NCI-H345 treated with DMSO at 0.1 percent for 48 hours (cell line): ENCODE measurements at regions not wholly inside any gene's neighbourhood (a gene's known extent, or its start where the extent isn't known, plus 50 kb on each side); places are given as distances from the start of the nearest gene placed in this dataset.
"Not testable (repeated sequence)": the region's sequence is repeated elsewhere in the genome, so short reads cannot be mapped to it uniquely, and the experiment has no call there.

Experiments used
- DNase-seq: peaks from one replicate; lab custom pipeline; 2025; ENCODE audit not compliant: unreplicated experiment; lab: John Stamatoyannopoulos, UW

DNA sequence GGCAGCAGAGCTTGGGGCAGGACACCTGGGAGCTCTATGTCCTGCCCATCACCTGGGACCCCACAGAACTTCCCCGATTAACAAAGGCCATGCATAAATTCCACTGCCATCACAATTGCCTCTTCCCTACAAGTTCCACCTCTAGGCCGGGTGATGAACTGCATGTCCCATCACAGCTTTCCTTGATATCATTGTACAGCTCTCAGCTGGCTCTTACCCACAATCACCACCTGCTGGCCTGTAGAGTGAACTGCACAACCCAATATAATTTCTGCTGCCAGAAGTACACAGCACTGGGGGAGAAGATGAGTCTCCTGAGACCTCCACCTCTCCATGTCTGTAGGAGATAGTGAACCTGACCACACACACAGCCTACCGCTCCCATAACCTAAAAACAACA lies 285.0 kb upstream of the AADAT start:
- DNase-seq: no peak

DNA sequence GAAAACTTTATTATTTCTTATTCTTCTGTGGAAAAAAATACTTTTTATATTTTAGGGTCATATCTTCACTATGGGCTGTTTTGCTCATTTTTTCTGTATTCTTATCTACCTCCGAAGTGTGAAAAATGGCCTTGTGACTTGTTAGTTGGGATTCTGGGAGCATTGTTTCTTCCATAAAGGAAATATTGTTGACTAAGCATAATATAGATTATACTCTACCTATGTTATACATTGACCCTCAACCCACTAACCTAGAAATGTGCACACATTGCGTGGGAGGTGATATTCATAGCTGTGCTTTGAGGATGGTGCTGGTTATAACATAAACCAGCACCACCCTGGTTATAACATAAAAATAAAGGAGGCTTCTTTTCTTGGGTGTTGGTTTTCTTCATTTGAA lies 259.2 kb upstream of the AADAT start:
- no peak for DNase-seq

DNA sequence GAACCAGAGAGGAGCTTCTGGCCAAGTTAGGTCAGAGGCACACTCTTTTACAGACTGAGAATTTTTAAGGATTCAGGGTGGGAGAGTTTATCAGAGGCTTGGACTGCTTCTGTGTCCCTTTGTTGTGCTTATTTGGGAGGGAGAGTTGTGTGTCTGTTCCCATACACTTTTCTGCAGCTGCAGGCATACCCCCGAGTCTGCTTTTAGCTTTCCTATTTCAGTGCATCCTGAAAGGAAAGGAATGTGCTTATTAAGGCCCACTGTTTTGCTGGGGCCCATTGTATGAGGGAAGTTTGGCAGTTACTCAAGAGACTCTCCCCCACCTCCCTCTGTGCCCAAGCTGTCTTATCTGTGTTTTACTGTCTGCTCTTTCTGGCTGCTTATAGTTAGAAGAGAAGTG lies 257.4 kb upstream of the AADAT start:
- not testable (repeated sequence) for DNase-seq

DNA sequence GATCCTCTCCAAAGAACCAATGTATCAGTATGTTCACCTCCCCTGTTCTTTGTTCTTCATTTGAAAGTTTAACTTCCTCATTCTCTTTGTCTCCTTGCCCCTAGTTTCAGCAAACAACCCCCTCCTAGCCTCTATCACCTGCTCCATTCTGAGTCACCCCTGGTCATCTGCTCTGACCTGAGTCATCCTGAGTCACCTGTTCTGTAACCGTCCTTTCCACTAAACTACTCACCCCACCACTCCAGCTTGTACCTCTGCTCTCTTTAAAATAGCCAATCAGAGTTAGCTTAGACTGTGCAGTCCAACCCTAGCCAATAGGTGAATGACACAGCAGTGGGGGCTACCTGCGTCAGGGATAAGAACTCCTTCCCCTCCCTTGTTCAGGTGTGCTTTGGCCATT lies 249.8 kb upstream of the AADAT start:
- DNase-seq: no peak

DNA sequence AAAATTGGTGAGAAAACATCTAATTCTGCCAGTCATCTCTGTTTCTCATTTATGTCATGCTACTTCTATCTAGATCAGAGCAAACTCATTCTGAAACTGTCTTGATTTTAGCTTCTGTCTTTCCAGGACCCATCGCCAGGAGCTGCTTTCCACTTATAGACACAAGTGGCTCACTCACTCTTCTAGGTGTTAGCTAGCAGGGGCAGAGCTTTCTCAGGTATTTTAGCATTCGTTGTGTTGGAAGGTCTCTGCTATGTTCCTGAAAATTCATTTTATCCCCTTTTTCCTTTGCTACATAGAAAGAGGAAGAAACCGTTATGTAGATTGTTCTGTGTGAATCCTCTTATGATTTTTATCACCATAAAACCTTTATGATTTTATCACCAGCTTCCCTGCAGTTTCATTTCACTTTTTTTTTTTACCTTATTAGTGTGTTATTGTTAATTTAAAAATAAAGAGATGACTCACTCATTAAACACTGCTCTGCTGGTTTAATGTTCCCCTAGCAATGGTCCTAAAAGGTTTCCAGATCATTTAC lies 246.6 kb upstream of the AADAT start:
- no peak for DNase-seq

DNA sequence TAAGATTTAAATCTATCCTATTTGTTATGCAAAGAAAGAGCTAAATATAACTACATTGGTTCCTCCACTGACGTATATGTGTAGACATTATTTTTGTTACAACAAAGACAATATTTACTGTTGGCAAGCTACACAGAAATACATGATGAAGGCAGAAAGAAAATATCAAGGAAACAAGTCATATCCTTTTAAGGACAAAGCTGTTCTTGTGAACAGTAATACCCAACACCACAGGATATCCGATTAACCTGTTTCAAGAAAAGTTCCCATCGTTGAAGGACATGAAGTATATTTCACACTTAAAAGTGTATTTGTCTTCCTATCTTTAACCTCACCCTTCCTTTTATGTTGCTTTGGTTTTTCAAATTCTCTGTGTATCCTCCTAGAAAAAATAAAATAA lies 235.8 kb upstream of the AADAT start:
- DNase-seq: no peak

DNA sequence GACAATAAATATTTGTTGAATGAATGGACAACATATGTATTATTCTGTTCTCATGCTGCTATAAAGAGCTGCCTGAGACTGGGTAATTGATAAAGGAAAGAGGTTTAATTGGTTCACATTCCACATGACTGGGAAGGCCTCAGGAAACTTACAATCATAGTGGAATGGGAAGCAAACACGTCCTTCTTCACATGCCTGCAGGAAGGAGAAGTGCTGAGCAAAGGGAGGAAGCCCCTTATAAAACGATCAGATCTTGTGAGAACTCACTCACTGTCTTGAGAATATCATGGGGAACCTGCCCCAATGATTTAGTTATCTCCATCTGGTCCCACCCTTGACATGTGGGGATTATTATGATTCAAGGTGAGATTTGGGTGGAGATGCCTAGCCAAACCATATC lies 233.9 kb upstream of the AADAT start:
- DNase-seq: no peak

DNA sequence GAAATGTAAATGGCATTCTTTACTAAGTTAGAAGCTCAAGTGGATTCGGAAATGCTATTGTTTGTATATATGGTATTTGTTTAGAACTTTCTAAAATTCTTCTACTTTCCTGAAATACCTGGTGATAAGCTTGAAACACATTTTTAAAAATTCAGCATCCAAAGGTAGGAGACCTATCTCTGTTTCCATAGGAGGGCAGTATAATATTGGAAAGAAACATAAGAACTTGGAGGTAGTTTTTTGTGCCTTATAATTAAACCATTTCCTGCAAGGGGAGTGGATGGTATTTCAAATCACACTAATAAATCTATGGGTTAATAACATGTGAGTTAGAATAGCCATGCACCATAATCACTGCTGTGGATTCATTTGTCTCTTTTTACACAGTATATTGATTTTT lies 217.4 kb upstream of the AADAT start:
- no peak for DNase-seq

DNA sequence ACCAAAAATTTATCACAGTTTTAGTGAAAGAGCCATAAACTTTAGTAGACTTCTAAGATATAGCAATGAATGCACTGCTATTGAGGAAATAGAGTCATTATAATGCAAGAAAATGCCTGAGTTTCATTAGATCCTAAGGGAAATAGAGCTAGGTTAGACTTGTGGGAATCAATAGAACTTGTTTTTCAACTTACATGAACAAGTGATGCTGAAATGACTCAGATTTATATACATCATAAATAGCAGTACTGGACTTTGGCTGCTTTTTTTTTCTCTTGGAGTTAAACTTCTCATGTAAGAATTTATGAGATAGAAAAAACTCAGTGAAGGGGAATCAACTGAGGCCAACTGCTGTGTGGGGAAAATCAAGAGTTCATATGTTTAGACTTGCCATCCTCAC lies 216.5 kb upstream of the AADAT start:
- no peak for DNase-seq

DNA sequence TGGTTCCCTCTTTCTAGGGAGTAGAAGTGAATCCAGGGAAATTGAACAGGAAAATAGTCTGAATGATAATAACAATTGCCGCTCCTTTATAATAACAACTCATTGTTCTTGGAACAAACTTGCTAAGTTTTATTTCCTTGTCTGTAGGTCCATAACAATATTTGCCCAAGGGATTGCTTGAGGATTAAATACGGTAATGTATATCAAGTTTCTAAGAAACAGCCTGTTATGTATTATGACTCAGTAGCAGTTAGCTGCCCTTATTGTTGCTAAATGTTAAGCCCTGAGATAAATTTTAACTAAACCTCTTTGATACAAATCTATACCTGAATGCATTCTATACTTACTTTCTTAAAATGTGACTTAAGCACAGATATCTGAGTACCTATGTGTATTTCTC lies 215.9 kb upstream of the AADAT start:
- DNase-seq: no peak

DNA sequence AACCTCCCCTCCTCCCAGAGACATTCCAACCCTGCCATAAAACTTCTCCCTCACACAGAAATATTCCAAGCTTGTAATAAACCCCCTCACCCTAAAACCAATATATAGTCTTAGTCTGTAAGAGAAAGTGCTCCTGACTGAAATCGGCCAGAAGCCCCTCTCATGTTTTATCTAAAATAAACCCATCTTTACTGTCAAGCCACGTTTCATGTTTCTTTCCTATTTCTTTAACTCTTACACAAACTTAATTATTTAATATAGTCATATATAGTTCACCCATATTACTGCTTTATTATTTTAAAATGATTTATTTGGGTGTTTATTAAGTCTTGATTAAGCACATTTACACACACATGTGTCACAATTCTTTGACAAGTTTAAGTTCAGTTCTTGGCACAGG lies 191.3 kb upstream of the AADAT start:
- no peak for DNase-seq

DNA sequence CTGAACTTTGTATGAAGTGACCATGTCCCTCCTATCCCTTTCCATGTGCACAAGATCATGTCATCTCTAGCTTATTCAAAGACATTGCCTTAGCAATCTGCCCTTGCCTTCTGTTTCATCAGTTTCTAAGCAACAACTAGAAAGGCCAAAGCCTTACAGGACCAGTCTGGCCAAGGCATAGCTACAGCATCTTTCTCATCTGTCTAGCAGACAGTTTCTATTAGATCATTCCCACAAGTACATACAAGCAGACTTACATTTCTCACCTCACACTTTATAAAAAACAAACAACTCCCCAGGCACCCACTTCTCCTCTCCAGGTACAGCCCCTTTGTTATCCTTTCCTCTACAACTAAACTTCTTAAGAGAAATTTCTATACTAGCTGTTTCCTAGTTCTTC lies 188.7 kb upstream of the AADAT start:
- no peak for DNase-seq

DNA sequence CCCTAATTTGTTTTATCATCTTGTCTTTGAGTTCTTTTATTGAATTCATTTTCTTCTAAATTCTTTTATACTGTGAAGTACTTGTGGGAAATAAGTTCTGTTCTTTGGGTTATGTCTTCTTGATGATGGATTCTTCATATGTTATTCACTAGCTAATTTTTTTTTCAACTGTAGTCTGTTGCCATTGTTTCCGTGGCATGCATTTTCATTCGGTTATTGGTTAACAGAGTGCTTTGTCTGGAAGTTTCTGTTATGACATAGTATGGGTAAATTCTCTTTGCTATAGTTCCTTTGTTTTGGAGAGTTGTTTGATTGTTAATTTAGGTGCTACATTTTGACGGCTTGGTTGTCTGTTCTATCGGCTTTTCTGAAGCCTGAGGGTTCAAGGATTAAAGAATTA lies 184.9 kb upstream of the AADAT start:
- DNase-seq: no peak

DNA sequence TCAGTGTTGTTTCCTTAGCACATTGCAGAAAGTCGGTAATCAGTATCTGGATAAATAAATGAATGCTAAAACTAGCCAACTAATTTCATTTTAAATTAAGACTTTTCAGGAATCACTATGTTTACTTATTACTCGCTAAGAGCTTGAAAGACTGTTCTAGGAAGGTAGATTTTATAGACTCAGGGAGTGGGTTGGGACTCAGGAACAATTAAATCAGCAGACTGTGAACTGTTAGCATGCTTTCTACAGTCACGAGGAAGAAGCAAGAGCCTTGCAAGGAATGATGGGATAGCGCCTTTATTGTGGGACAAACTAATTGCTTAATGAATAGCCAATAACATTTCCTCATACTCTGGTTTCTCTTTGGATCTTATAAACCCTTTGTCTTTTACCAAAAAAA lies 183.2 kb upstream of the AADAT start:
- no peak for DNase-seq

DNA sequence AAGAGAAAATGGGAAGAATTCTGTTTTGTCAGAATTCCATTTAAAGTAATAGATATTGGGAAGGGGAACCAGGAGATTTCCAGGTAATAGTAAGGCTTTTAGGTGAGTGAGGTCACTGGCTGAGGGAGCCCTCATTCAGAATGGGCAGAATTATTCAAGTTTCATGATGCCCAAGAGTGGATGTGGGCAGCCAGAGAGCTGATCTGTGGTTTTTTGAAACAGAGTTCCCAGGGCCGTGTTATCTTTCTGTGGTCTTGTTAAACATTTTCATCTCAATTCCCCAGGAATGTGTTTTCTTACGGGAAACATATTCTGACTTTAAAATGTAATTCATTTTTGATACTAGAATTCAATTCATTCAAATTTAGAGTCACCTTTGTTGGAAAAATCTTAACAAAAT lies 182.0 kb upstream of the AADAT start:
- DNase-seq: no peak

DNA sequence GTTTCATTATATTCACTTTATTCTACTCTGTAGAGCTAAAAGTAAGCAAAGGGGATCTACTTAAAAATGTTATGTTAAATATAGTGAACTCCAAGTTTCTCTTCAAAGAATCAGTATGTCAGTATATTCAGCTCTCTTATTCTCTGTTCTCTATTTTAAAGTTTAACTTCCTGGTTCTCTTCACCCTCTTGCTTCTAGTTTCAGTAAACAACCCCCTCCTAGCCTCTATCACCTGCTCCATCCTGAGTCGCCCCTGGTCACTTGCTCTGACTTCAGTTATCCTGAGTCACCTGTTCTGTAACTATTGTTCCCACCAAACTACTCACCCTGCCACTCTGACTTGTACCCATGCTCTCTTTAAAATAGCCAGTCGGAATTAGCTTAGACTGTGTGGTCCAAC lies 180.9 kb upstream of the AADAT start:
- no peak for DNase-seq

DNA sequence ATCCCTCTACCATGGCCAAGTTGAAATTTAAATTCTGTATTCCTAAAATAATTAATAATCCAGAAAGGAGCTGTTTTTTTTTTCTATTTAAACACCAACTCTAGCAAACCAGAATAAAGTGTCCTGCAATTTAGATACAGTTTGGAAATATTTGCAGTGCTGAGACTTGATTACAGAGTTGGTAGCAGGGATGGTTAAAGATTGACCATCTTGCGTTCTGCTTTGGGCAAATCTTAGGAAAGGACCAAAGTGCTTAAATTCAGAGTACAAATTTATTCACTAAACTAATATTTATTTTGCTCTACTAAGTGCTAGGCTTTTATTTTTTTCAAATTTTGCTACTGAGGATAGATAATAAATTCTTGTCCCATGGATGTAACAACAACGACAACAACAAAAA lies 180.2 kb upstream of the AADAT start:
- no peak for DNase-seq

DNA sequence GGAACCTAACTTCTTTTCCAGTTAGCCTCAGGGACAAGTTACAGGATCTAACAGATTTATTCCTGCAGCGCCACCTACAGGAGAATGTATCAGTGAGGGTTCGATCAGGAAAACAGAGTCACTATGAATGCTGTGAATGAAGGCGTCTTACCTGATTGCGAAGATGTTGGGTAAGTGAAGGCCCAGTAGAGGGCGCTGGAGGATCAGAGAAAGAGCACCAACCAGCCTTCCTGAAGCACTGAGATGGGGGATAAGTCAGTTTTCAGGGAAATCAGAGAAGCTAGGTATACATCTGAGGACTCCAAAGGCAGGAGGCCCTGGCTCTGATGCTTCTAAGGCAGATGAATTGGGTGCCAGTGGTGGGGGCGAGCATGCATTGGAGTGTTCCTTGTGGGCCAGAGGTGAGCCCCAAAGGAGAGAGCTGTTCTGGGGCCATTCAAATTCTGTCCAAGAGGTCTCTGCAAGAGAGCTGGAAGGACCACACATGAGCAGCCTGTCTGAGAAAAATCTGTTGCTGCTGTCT lies 169.9 kb upstream of the AADAT start:
- DNase-seq: peak; percentile 77

DNA sequence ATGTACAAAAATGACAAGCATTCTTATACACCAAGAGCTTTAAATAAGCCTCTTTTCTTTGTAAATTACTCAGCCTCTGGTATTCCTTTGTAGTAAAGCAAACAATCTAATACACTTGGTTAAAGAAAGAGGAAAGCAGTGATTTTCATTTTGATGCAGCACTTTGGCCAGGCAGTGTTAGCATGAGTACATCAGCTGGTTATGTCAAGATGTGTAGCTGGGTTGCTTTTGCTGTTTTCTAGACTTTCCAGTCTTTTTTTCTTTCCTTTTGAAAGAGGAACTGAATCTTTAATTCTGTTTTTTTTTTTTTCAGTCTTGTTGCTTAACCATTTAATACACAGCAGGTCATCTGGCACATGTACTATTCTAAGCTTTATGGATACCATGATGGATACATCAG lies 167.1 kb upstream of the AADAT start:
- no peak for DNase-seq

DNA sequence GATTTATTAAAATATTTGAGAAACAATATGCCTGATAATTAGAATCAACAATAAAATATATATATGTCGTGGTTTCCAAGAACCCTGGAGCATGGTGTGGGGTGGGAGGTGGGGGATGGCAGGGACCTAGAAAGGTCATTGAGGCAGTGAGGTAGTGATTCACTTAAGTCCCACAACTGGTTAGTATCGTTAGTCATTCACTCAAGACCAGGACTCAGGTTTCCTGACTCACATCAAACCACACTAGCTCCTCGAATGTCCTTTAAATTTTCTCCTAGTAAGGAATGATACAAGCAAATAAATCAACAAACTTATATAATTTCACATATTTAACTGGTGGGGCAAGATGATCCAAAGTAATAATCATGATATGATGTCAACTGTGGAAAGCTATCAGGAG lies 158.8 kb upstream of the AADAT start:
- no peak for DNase-seq

DNA sequence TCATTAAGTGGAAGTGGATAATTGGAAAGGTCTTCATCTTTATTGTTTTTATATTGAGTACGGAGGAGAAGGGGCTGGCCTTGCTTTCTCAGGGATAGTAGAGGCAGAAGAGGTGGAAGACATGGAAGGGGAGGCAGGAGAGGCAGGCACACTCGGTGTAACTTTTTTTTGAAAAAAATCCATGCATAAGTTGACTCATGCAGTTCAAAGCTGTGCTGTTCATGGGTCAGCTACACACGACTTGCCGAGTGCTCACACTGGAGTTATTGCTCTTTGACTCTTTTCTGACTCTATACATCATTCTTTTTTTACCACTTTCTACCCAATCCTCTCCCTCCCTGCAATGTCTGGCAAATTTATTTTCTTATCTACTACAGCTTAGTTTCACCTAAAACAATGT lies 158.3 kb upstream of the AADAT start:
- DNase-seq: no peak

DNA sequence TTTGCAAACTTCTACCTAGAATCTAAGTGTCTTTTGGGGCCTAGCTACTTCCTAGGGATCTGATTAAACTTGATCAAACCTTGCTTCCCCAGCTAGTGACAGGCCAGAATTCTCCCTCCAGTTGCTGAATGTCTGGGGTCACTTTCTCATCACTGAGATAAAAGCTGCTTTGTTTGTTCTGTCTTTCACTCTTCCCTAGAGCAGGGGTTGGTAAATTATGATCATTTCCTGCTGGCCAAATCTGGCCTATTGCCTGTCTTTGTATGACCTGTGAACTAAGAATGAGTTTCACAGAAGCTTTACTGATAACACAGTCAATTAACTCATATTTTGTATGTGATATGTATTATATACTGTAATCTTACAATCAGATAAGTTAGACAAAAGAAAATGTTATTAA lies 157.8 kb upstream of the AADAT start:
- no peak for DNase-seq

DNA sequence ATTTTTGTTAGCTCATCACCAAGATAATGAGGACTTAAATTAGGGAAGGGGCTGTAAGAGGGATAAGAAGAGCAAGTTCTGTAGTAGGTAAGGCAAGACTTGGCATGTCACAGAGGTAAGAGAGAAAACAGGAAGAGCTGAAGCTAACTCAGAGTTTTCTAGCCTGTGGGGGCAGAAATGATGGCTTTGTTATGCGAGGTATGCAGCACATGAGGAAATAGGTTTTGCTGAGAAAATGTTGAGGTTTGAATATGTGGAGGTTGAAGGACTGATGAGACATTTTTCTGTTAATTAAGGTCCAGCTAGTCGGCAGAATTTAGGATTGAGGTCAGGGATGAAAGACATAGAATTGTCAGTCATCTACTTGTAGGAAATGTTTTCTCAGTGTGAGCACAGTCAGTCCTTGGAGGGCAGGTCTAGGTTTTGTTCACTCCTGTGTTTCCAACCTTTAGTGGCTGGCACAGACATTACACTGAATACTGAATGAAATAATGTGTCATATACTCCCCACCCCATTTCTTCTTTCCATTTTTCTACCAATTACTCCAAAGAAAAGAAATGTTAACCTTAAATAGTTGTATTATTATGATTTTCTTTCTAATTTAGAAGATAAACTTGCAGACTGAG lies 154.0 kb upstream of the AADAT start:
- DNase-seq: no peak
